EL (cell line): ENCODE measurements at regions not wholly inside any gene's neighbourhood (a gene's known extent, or its start where the extent isn't known, plus 50 kb on each side); places are given as distances from the start of the nearest gene placed in this dataset.
"Not testable (repeated sequence)": the region's sequence is repeated elsewhere in the genome, so short reads cannot be mapped to it uniquely, and the experiment has no call there.

ENCODE experiments used
- DNase-seq: peaks from one replicate; pipeline ENCODE4 v3.0.0-alpha.2; 2016

GRCh38 chr21:31448496-31448895 lies 104.4 kb upstream of the TIAM1 start:
- no peak for DNase-seq

- peak; percentile 51 for DNase-seq
These were observed 103.4 kb upstream of the TIAM1 start for GRCh38 chr21:31447505-31447904.

GRCh38 chr21:31446226-31446855 lies 102.3 kb upstream of the TIAM1 start:
- no peak for DNase-seq

- DNase-seq, result no peak
These were observed 101.1 kb upstream of the TIAM1 start for GRCh38 chr21:31445137-31445536.

GRCh38 chr21:31443736-31444521 lies 99.9 kb upstream of the TIAM1 start:
- peak; percentile 9 for DNase-seq

- DNase-seq, result no peak
These were observed 98.3 kb upstream of the TIAM1 start for GRCh38 chr21:31442339-31442738.

GRCh38 chr21:31429506-31429905 lies 85.4 kb upstream of the TIAM1 start:
- no peak for DNase-seq

- DNase-seq, result peak; percentile 3
These were observed 82.3 kb upstream of the TIAM1 start for GRCh38 chr21:31426235-31426797.

GRCh38 chr21:31425138-31425537 lies 81.1 kb upstream of the TIAM1 start:
- no peak for DNase-seq

GRCh38 chr21:31424058-31424457 lies 80.0 kb upstream of the TIAM1 start:
- no peak for DNase-seq

- DNase-seq, result no peak
These were observed 76.9 kb upstream of the TIAM1 start for GRCh38 chr21:31420988-31421387.

GRCh38 chr21:31420354-31420753 lies 76.3 kb upstream of the TIAM1 start:
- no peak for DNase-seq

- no peak for DNase-seq
These were observed 74.4 kb upstream of the TIAM1 start for GRCh38 chr21:31418377-31419001.

- not testable (repeated sequence) for DNase-seq
These were observed 73.2 kb upstream of the TIAM1 start for GRCh38 chr21:31417214-31417613.

GRCh38 chr21:31416465-31416864 lies 72.4 kb upstream of the TIAM1 start:
- DNase-seq, result no peak

GRCh38 chr21:31414263-31415000 lies 70.4 kb upstream of the TIAM1 start:
- no peak for DNase-seq

- no peak for DNase-seq
These were observed 69.6 kb upstream of the TIAM1 start for GRCh38 chr21:31413698-31414097.

- DNase-seq, result no peak
These were observed 66.6 kb upstream of the TIAM1 start for GRCh38 chr21:31410499-31411131.

GRCh38 chr21:31409831-31410487 lies 65.9 kb upstream of the TIAM1 start:
- DNase-seq, result no peak

GRCh38 chr21:31408301-31409088 lies 64.4 kb upstream of the TIAM1 start:
- DNase-seq, result no peak

GRCh38 chr21:31406510-31406909 lies 62.4 kb upstream of the TIAM1 start:
- DNase-seq, result no peak
